Activated CD4-positive, alpha-beta T cell treated with anti-CD3 and anti-CD28 coated beads, Interleukin-2, amount 10 ng/mL, durations not matched to agents 7 days and 5 days (primary cell): ENCODE measurements at regions not wholly inside any gene's neighbourhood (a gene's known extent, or its start where the extent isn't known, plus 50 kb on each side); places are given as distances from the start of the nearest gene placed in this dataset.
"Not testable (repeated sequence)": the region's sequence is repeated elsewhere in the genome, so short reads cannot be mapped to it uniquely, and the experiment has no call there.

Source experiments
- CTCF ChIA-PET: fragments of 350-600 bp; sonication (Branson Sonifier 250); formaldehyde crosslinking; loops from one replicate; lab custom pipeline; 2021; ENCODE audit warnings: antibody characterized with exemption; lab: Charles Lee
- POLR2A ChIA-PET: fragments of 350-600 bp; sonication (Branson Sonifier 250); formaldehyde crosslinking; loops from one replicate; lab custom pipeline; 2021; ENCODE audit warnings: antibody characterized with exemption; lab: Charles Lee
- DNase-seq: peaks from one replicate; pipeline ENCODE4 v3.0.0-alpha.2; 2020
- H3K27ac Mint-ChIP-seq: one replicate; pipeline ENCODE4 v1.8.0; 2021; ENCODE audit warnings: mild to moderate bottlenecking, moderate library complexity, mixed read lengths
- H3K27me3 Mint-ChIP-seq: one replicate; pipeline ENCODE4 v1.8.0; 2021; ENCODE audit warnings: mixed read lengths
- H3K36me3 Mint-ChIP-seq: one replicate; pipeline ENCODE4 v1.8.0; 2021; ENCODE audit warnings: low read depth, mixed read lengths
- H3K4me1 Mint-ChIP-seq: one replicate; pipeline ENCODE4 v1.8.0; 2021; ENCODE audit warnings: mixed read lengths
- H3K4me3 Mint-ChIP-seq: one replicate; pipeline ENCODE4 v1.8.0; 2021; ENCODE audit warnings: mild to moderate bottlenecking, moderate library complexity, mixed read lengths
- H3K9me3 Mint-ChIP-seq: one replicate; pipeline ENCODE4 v1.8.0; 2021; ENCODE audit warnings: mixed read lengths

- H3K4me3 Mint-ChIP-seq, result no peak overlapping the region
- H3K27me3 Mint-ChIP-seq, result no peaks in the 10 kb centered on the region
- no peaks in the 10 kb centered on the region for H3K36me3 Mint-ChIP-seq
- no peaks in the 10 kb centered on the region for H3K9me3 Mint-ChIP-seq
- DNase-seq, result no peak
- ChIA-PET POLR2A (no interaction called here), CTCF (no interaction called here)
- no peaks in the 10 kb centered on the region for H3K4me1 Mint-ChIP-seq
- H3K27ac Mint-ChIP-seq, result no peak overlapping the region
Observed at GRCh38 chr14:41476526-41476925, 130.2 kb upstream of the LRFN5 start.

- DNase-seq, result no peak
- Mint-ChIP-seq H3K27ac (no peak overlapping the region), H3K27me3 (no peaks in the 10 kb centered on the region), H3K4me3 (no peak overlapping the region), H3K9me3 (no peaks in the 10 kb centered on the region), H3K36me3 (no peaks in the 10 kb centered on the region), H3K4me1 (no peaks in the 10 kb centered on the region)
- ChIA-PET CTCF (no interaction called here), POLR2A (no interaction called here)
Observed at GRCh38 chr14:41461380-41461779, 145.3 kb upstream of the LRFN5 start.

GRCh38 chr14:41457393-41457792 lies 149.3 kb upstream of the LRFN5 start:
- H3K4me1 Mint-ChIP-seq, result no peaks in the 10 kb centered on the region
- H3K27me3 Mint-ChIP-seq, result no peaks in the 10 kb centered on the region
- no peak overlapping the region for H3K4me3 Mint-ChIP-seq
- no peak for DNase-seq
- no peak overlapping the region for H3K27ac Mint-ChIP-seq
- H3K9me3 Mint-ChIP-seq, result no peaks in the 10 kb centered on the region
- H3K36me3 Mint-ChIP-seq, result no peaks in the 10 kb centered on the region
- ChIA-PET POLR2A (no interaction called here), CTCF (no interaction called here)

- ChIA-PET POLR2A (no interaction called here), CTCF (no interaction called here)
- Mint-ChIP-seq H3K4me3 (no peak overlapping the region), H3K27ac (no peak overlapping the region), H3K36me3 (no peaks in the 10 kb centered on the region), H3K4me1 (no peaks in the 10 kb centered on the region), H3K27me3 (no peaks in the 10 kb centered on the region), H3K9me3 (no peaks in the 10 kb centered on the region)
- no peak for DNase-seq
Observed at GRCh38 chr14:41449066-41449465, 157.6 kb upstream of the LRFN5 start.

GRCh38 chr14:41446008-41446407 lies 160.7 kb upstream of the LRFN5 start:
- CTCF ChIA-PET, result interaction anchor here (0.6 kb wide), 1 partner anchor 826 kb away, joined by 3 read pairs; no protein-coding TSS in a partner anchor
- Mint-ChIP-seq H3K27ac (no peak overlapping the region), H3K4me1 (no peaks in the 10 kb centered on the region), H3K36me3 (no peaks in the 10 kb centered on the region), H3K9me3 (no peaks in the 10 kb centered on the region), H3K27me3 (no peaks in the 10 kb centered on the region), H3K4me3 (no peak overlapping the region)
- POLR2A ChIA-PET, result no interaction called here
- no peak for DNase-seq

- Mint-ChIP-seq H3K27me3 (no peaks in the 10 kb centered on the region), H3K9me3 (peaks cover 8% of the 10 kb centered on the region), H3K4me1 (no peaks in the 10 kb centered on the region), H3K4me3 (no peak overlapping the region), H3K27ac (no peak overlapping the region), H3K36me3 (no peaks in the 10 kb centered on the region)
- CTCF ChIA-PET, result no interaction called here
- DNase-seq, result no peak
- POLR2A ChIA-PET, result no interaction called here
Observed at GRCh38 chr14:41423503-41423902, 183.2 kb upstream of the LRFN5 start.

GRCh38 chr14:41421308-41421707 lies 185.4 kb upstream of the LRFN5 start:
- H3K36me3 Mint-ChIP-seq, H3K4me3 Mint-ChIP-seq, H3K9me3 Mint-ChIP-seq, DNase-seq, H3K27ac Mint-ChIP-seq, CTCF ChIA-PET, POLR2A ChIA-PET, H3K4me1 Mint-ChIP-seq, H3K27me3 Mint-ChIP-seq: not testable (repeated sequence)

GRCh38 chr14:41419709-41420108 lies 187.0 kb upstream of the LRFN5 start:
- CTCF ChIA-PET, result interaction anchor here (1.5 kb wide), 1 partner anchor 14 kb away, joined by 3 read pairs; no protein-coding TSS in a partner anchor
- Mint-ChIP-seq H3K27ac (no peak overlapping the region), H3K9me3 (peaks cover 4% of the 10 kb centered on the region), H3K4me1 (no peaks in the 10 kb centered on the region), H3K4me3 (no peak overlapping the region), H3K36me3 (no peaks in the 10 kb centered on the region), H3K27me3 (no peaks in the 10 kb centered on the region)
- POLR2A ChIA-PET, result no interaction called here
- no peak for DNase-seq

- no peaks in the 10 kb centered on the region for H3K4me1 Mint-ChIP-seq
- H3K4me3 Mint-ChIP-seq, result no peak overlapping the region
- H3K36me3 Mint-ChIP-seq, result no peaks in the 10 kb centered on the region
- no peaks in the 10 kb centered on the region for H3K27me3 Mint-ChIP-seq
- H3K27ac Mint-ChIP-seq, result no peak overlapping the region
- POLR2A ChIA-PET, result no interaction called here
- CTCF ChIA-PET, result interaction anchor here (1.5 kb wide), 1 partner anchor 15 kb away, joined by 3 read pairs; no protein-coding TSS in a partner anchor
- DNase-seq, result no peak
- peaks cover 4% of the 10 kb centered on the region for H3K9me3 Mint-ChIP-seq
Observed at GRCh38 chr14:41418851-41419250, 187.8 kb upstream of the LRFN5 start.

- CTCF ChIA-PET, result no interaction called here
- H3K27ac Mint-ChIP-seq, result no peak overlapping the region
- H3K36me3 Mint-ChIP-seq, result no peaks in the 10 kb centered on the region
- H3K27me3 Mint-ChIP-seq, result no peaks in the 10 kb centered on the region
- H3K4me3 Mint-ChIP-seq, result no peak overlapping the region
- POLR2A ChIA-PET, result interaction anchor here (0.6 kb wide), 1 partner anchor 1158 kb away, joined by 4 read pairs; no protein-coding TSS in a partner anchor
- no peaks in the 10 kb centered on the region for H3K4me1 Mint-ChIP-seq
- DNase-seq, result no peak
- no peaks in the 10 kb centered on the region for H3K9me3 Mint-ChIP-seq
Observed at GRCh38 chr14:41409806-41410205, 196.9 kb upstream of the LRFN5 start.

GRCh38 chr14:41404126-41404525 lies 202.6 kb upstream of the LRFN5 start:
- no peaks in the 10 kb centered on the region for H3K36me3 Mint-ChIP-seq
- H3K9me3 Mint-ChIP-seq, result no peaks in the 10 kb centered on the region
- H3K4me3 Mint-ChIP-seq, result no peak overlapping the region
- H3K27me3 Mint-ChIP-seq, result no peaks in the 10 kb centered on the region
- ChIA-PET CTCF (no interaction called here), POLR2A (no interaction called here)
- no peak for DNase-seq
- no peaks in the 10 kb centered on the region for H3K4me1 Mint-ChIP-seq
- no peak overlapping the region for H3K27ac Mint-ChIP-seq

GRCh38 chr14:41403360-41403759 lies 203.3 kb upstream of the LRFN5 start:
- POLR2A ChIA-PET, result no interaction called here
- DNase-seq, result no peak
- Mint-ChIP-seq H3K4me1 (no peaks in the 10 kb centered on the region), H3K9me3 (no peaks in the 10 kb centered on the region), H3K27ac (no peak overlapping the region), H3K4me3 (no peak overlapping the region), H3K27me3 (no peaks in the 10 kb centered on the region), H3K36me3 (no peaks in the 10 kb centered on the region)
- CTCF ChIA-PET, result no interaction called here

- POLR2A ChIA-PET, result no interaction called here
- H3K27ac Mint-ChIP-seq, result no peak overlapping the region
- H3K27me3 Mint-ChIP-seq, result no peaks in the 10 kb centered on the region
Observed at GRCh38 chr14:41397926-41398325, 208.8 kb upstream of the LRFN5 start.

GRCh38 chr14:41393512-41393911 lies 213.2 kb upstream of the LRFN5 start:
- ChIA-PET CTCF (no interaction called here), POLR2A (no interaction called here)
- no peaks in the 10 kb centered on the region for H3K27me3 Mint-ChIP-seq
- H3K27ac Mint-ChIP-seq, result no peak overlapping the region
- H3K4me3 Mint-ChIP-seq, result no peak overlapping the region
- no peaks in the 10 kb centered on the region for H3K9me3 Mint-ChIP-seq
- H3K36me3 Mint-ChIP-seq, result no peaks in the 10 kb centered on the region
- DNase-seq, result no peak
- H3K4me1 Mint-ChIP-seq, result no peaks in the 10 kb centered on the region

More at GRCh38 chr14:41397926-41398325, 208.8 kb upstream of the LRFN5 start:
- Mint-ChIP-seq H3K9me3 (no peaks in the 10 kb centered on the region), H3K36me3 (no peaks in the 10 kb centered on the region), H3K4me1 (no peaks in the 10 kb centered on the region), H3K4me3 (no peak overlapping the region)
- no peak for DNase-seq
- CTCF ChIA-PET, result no interaction called here
